CD4-positive, alpha-beta memory T cell (primary cell): ENCODE measurements at regions not wholly inside any gene's neighbourhood (a gene's known extent, or its start where the extent isn't known, plus 50 kb on each side); places are given as distances from the start of the nearest gene placed in this dataset.

Experiments used
- CTCF ChIA-PET: fragments of 350-600 bp; sonication (Branson Sonifier 250); formaldehyde crosslinking; loops from one replicate; lab custom pipeline; 2021; ENCODE audit warnings: inconsistent platforms; ENCODE audit not compliant: partially characterized antibody; lab: Charles Lee
- POLR2A ChIA-PET: fragments of 350-600 bp; sonication (Branson Sonifier 250); formaldehyde crosslinking; loops from one replicate; lab custom pipeline; 2021; ENCODE audit not compliant: partially characterized antibody; lab: Charles Lee
- DNase-seq, 5 donors: peaks; one replicate each; pipeline versions ENCODE4 v3.0.0 to v3.0.0-alpha.2; 2020 to 2022; ENCODE audit warnings: mixed read lengths in 1 of 5
- H3K27ac ChIP-seq: one replicate; pipeline ENCODE4 v1.7.0; 2013; ENCODE audit warnings: low read depth, low read length
- H3K27me3 ChIP-seq: 2 replicates; pipeline ENCODE4 v1.7.0; 2013; ENCODE audit warnings: mild to moderate bottlenecking, low read length, moderate library complexity; ENCODE audit not compliant: insufficient read depth
- H3K36me3 ChIP-seq: 2 replicates; pipeline ENCODE4 v1.7.0; 2013; ENCODE audit warnings: mild to moderate bottlenecking, low read length, moderate library complexity; ENCODE audit not compliant: insufficient read depth
- H3K4me1 ChIP-seq: 2 replicates; pipeline ENCODE4 v1.7.0; 2013; ENCODE audit warnings: mild to moderate bottlenecking, low read length, moderate library complexity; ENCODE audit not compliant: insufficient read depth
- H3K4me3 ChIP-seq, 2 donors: one replicate each; pipeline ENCODE4 v1.7.0; 2013; ENCODE audit warnings: low read length in 2 of 2, mild to moderate bottlenecking in 1 of 2
- H3K9me3 ChIP-seq, 2 donors: one replicate each; pipeline ENCODE4 v1.7.0; 2013; ENCODE audit warnings: low read length in 2 of 2, control low read depth in 1 of 2; ENCODE audit not compliant: control insufficient read depth in 1 of 2
- H3K27ac Mint-ChIP-seq, 7 donors: one replicate each; pipeline ENCODE4 v1.8.0; 2020 to 2021; ENCODE audit warnings: mixed read lengths in 7 of 7, mild to moderate bottlenecking in 6 of 7, inconsistent platforms in 3 of 7, moderate library complexity in 3 of 7
- H3K27me3 Mint-ChIP-seq, 2 donors: one replicate each; pipeline ENCODE4 v1.8.0; 2020 to 2021; ENCODE audit warnings: mixed read lengths in 2 of 2
- H3K36me3 Mint-ChIP-seq, 2 donors: one replicate each; pipeline ENCODE4 v1.8.0; 2020 to 2021; ENCODE audit warnings: mixed read lengths in 2 of 2, inconsistent platforms in 1 of 2, mild to moderate bottlenecking in 1 of 2
- H3K4me1 Mint-ChIP-seq, 4 donors: one replicate each; pipeline ENCODE4 v1.8.0; 2020 to 2021; ENCODE audit warnings: mixed read lengths in 4 of 4, mild to moderate bottlenecking in 1 of 4
- H3K4me3 Mint-ChIP-seq, 8 donors: one replicate each; pipeline ENCODE4 v1.8.0; 2020 to 2021; ENCODE audit warnings: mixed read lengths in 8 of 8, mild to moderate bottlenecking in 7 of 8, moderate library complexity in 6 of 8, inconsistent platforms in 3 of 8
- H3K9me3 Mint-ChIP-seq, 8 donors: one replicate each; pipeline ENCODE4 v1.8.0; 2020 to 2021; ENCODE audit warnings: mixed read lengths in 8 of 8, mild to moderate bottlenecking in 5 of 8, inconsistent platforms in 3 of 8, moderate library complexity in 1 of 8
- intact Hi-C: fragments of 100-400 bp; cut with micrococcal nuclease; formaldehyde crosslinking; loops from one replicate; pipeline ENCODE4 v1.15.1; 2023

- H3K4me1 Mint-ChIP-seq, result peaks cover 2 to 10% (median 7%) of the 10 kb centered on the region in 4 donors
- CTCF ChIA-PET, result no interaction called here
- no peaks in the 10 kb centered on the region for H3K27me3 Mint-ChIP-seq
- no peak overlapping the region for H3K4me3 ChIP-seq
- no peak overlapping the region for H3K4me3 Mint-ChIP-seq
- H3K9me3 Mint-ChIP-seq, result peaks cover 0 to 2% (median 0%) of the 10 kb centered on the region in 8 donors
- no peak for DNase-seq
- intact Hi-C loops, result no loop called here
- no peak overlapping the region for H3K27ac ChIP-seq
- no peaks in the 10 kb centered on the region for H3K27me3 ChIP-seq
- H3K36me3 Mint-ChIP-seq, result no peaks in the 10 kb centered on the region
- H3K36me3 ChIP-seq, result no peaks in the 10 kb centered on the region
- no peak overlapping the region for H3K27ac Mint-ChIP-seq
- POLR2A ChIA-PET, result no interaction called here
- no peaks in the 10 kb centered on the region for H3K4me1 ChIP-seq
- no peaks in the 10 kb centered on the region for H3K9me3 ChIP-seq
Observed at GRCh38 chr1:234697015-234697414, 87.0 kb upstream of the IRF2BP2 start.

- H3K4me3 ChIP-seq, result no peak overlapping the region
- ChIA-PET CTCF (no interaction called here), POLR2A (no interaction called here)
- intact Hi-C loops, result no loop called here
- H3K36me3 ChIP-seq, result no peaks in the 10 kb centered on the region
- no peaks in the 10 kb centered on the region for H3K36me3 Mint-ChIP-seq
- no peak overlapping the region for H3K27ac ChIP-seq
- H3K27me3 Mint-ChIP-seq, result no peaks in the 10 kb centered on the region
- no peaks in the 10 kb centered on the region for H3K4me1 ChIP-seq
- peak overlapping the region in 1 of 7 donors; percentile 42 for H3K27ac Mint-ChIP-seq
- H3K9me3 Mint-ChIP-seq, result peaks cover 0 to 2% (median 0%) of the 10 kb centered on the region in 8 donors
- H3K27me3 ChIP-seq, result no peaks in the 10 kb centered on the region
- peaks cover 2 to 10% (median 7%) of the 10 kb centered on the region in 4 donors for H3K4me1 Mint-ChIP-seq
- H3K9me3 ChIP-seq, result no peaks in the 10 kb centered on the region
- no peak for DNase-seq
- H3K4me3 Mint-ChIP-seq, result no peak overlapping the region
Observed at GRCh38 chr1:234696148-234696576, 86.2 kb upstream of the IRF2BP2 start.

- peak overlapping the region in 2 of 7 donors; percentile 67 to 80 for H3K27ac Mint-ChIP-seq
- peaks cover 0 to 2% (median 1%) of the 10 kb centered on the region in 4 donors for H3K4me1 Mint-ChIP-seq
- H3K27me3 ChIP-seq, result no peaks in the 10 kb centered on the region
- H3K4me3 Mint-ChIP-seq, result no peak overlapping the region
- H3K9me3 Mint-ChIP-seq, result peaks cover 0 to 2% (median 0%) of the 10 kb centered on the region in 8 donors
- no peak overlapping the region for H3K4me3 ChIP-seq
- H3K36me3 Mint-ChIP-seq, result no peaks in the 10 kb centered on the region
- no peaks in the 10 kb centered on the region for H3K27me3 Mint-ChIP-seq
- no peaks in the 10 kb centered on the region for H3K9me3 ChIP-seq
- no peak for DNase-seq
- no peaks in the 10 kb centered on the region for H3K36me3 ChIP-seq
- no peak overlapping the region for H3K27ac ChIP-seq
- ChIA-PET POLR2A (interaction anchor here (1.6 kb wide), 1 partner anchor 10 kb away, joined by 3 read pairs; no protein-coding TSS in a partner anchor), CTCF (interaction anchor here (1.2 to 2.1 kb wide), 4 partner anchors 10 to 91 kb away, joined by 3 to 8 read pairs (median 4); no protein-coding TSS in a partner anchor)
- intact Hi-C loops, result no loop called here
- no peaks in the 10 kb centered on the region for H3K4me1 ChIP-seq
Observed at GRCh38 chr1:234694661-234695060, 84.7 kb upstream of the IRF2BP2 start.

GRCh38 chr1:234692966-234693580 is 83.1 kb upstream of the IRF2BP2 start:
- POLR2A ChIA-PET, result interaction anchor here (0.7 to 1.6 kb wide), 4 partner anchors 9 to 82 kb away, joined by 3 to 4 read pairs (median 3); no protein-coding TSS in a partner anchor
- no peaks in the 10 kb centered on the region for H3K36me3 Mint-ChIP-seq
- intact Hi-C loops, result no loop called here
- CTCF ChIA-PET, result interaction anchor here (1.0 to 1.3 kb wide), 4 partner anchors 9 to 95 kb away, joined by 3 to 4 read pairs (median 3); no protein-coding TSS in a partner anchor
- H3K4me1 Mint-ChIP-seq, result no peaks in the 10 kb centered on the region
- Histone ChIP-seq H3K9me3 (no peaks in the 10 kb centered on the region), H3K4me1 (no peaks in the 10 kb centered on the region), H3K36me3 (no peaks in the 10 kb centered on the region), H3K27ac (no peak overlapping the region), H3K27me3 (no peaks in the 10 kb centered on the region), H3K4me3 (no peak overlapping the region)
- H3K27ac Mint-ChIP-seq, result no peak overlapping the region
- H3K4me3 Mint-ChIP-seq, result no peak overlapping the region
- DNase-seq, result no peak
- H3K9me3 Mint-ChIP-seq, result peaks cover 0 to 2% (median 0%) of the 10 kb centered on the region in 8 donors
- no peaks in the 10 kb centered on the region for H3K27me3 Mint-ChIP-seq

GRCh38 chr1:234691567-234691966 is 81.6 kb upstream of the IRF2BP2 start:
- CTCF ChIA-PET, result no interaction called here
- Mint-ChIP-seq H3K4me3 (no peak overlapping the region), H3K36me3 (no peaks in the 10 kb centered on the region), H3K27ac (peak overlapping the region in 1 of 7 donors; percentile 68), H3K9me3 (peaks cover 0 to 2% (median 0%) of the 10 kb centered on the region in 8 donors), H3K4me1 (no peaks in the 10 kb centered on the region), H3K27me3 (no peaks in the 10 kb centered on the region)
- H3K36me3 ChIP-seq, result no peaks in the 10 kb centered on the region
- POLR2A ChIA-PET, result interaction anchor here (0.6 to 1.0 kb wide), 2 partner anchors 80 to 109 kb away, joined by 3 read pairs; no protein-coding TSS in a partner anchor
- intact Hi-C loops, result loop anchor here (1.0 kb wide), 2 partner anchors 79 to 93 kb away; no protein-coding TSS in a partner anchor
- H3K4me3 ChIP-seq, result no peak overlapping the region
- H3K9me3 ChIP-seq, result no peaks in the 10 kb centered on the region
- no peak overlapping the region for H3K27ac ChIP-seq
- peak in 4 of 5 donors; percentile 11 to 25 (median 14) for DNase-seq
- H3K27me3 ChIP-seq, result no peaks in the 10 kb centered on the region
- H3K4me1 ChIP-seq, result no peaks in the 10 kb centered on the region

- Histone ChIP-seq H3K27ac (no peak overlapping the region), H3K4me1 (no peaks in the 10 kb centered on the region), H3K9me3 (no peaks in the 10 kb centered on the region), H3K27me3 (no peaks in the 10 kb centered on the region), H3K36me3 (no peaks in the 10 kb centered on the region), H3K4me3 (no peak overlapping the region)
- no peak for DNase-seq
- Mint-ChIP-seq H3K27me3 (no peaks in the 10 kb centered on the region), H3K4me3 (no peak overlapping the region), H3K9me3 (peaks cover 0 to 6% (median 3%) of the 10 kb centered on the region in 8 donors), H3K36me3 (no peaks in the 10 kb centered on the region), H3K27ac (no peak overlapping the region), H3K4me1 (no peaks in the 10 kb centered on the region)
- intact Hi-C loops, result loop anchor here (1.0 kb wide), 2 partner anchors 79 to 93 kb away; no protein-coding TSS in a partner anchor
- CTCF ChIA-PET, result interaction anchor here (1.3 kb wide), 1 partner anchor 41 kb away, joined by 3 read pairs; no protein-coding TSS in a partner anchor
- POLR2A ChIA-PET, result interaction anchor here (0.6 to 1.0 kb wide), 2 partner anchors 79 to 108 kb away, joined by 3 read pairs; no protein-coding TSS in a partner anchor
Observed at GRCh38 chr1:234690872-234691271, 80.9 kb upstream of the IRF2BP2 start.

- peaks cover 0 to 15% (median 8%) of the 10 kb centered on the region in 8 donors for H3K9me3 Mint-ChIP-seq
- no peaks in the 10 kb centered on the region for H3K4me1 Mint-ChIP-seq
- no peaks in the 10 kb centered on the region for H3K4me1 ChIP-seq
- no peak overlapping the region for H3K4me3 ChIP-seq
- no peak overlapping the region for H3K4me3 Mint-ChIP-seq
- DNase-seq, result no peak
- H3K36me3 ChIP-seq, result no peaks in the 10 kb centered on the region
- no peak overlapping the region for H3K27ac ChIP-seq
- peaks cover 0 to 2% of the 10 kb centered on the region in 2 donors for H3K36me3 Mint-ChIP-seq
- no peaks in the 10 kb centered on the region for H3K9me3 ChIP-seq
- intact Hi-C loops, result no loop called here
- CTCF ChIA-PET, result no interaction called here
- H3K27me3 ChIP-seq, result no peaks in the 10 kb centered on the region
- H3K27ac Mint-ChIP-seq, result peak overlapping the region in 2 of 7 donors; percentile 41 to 79
- H3K27me3 Mint-ChIP-seq, result no peaks in the 10 kb centered on the region
- POLR2A ChIA-PET, result no interaction called here
Observed at GRCh38 chr1:234689236-234689635, 79.3 kb upstream of the IRF2BP2 start.
